A673 (cell line): ENCODE measurements at regions not wholly inside any gene's neighbourhood (a gene's known extent, or its start where the extent isn't known, plus 50 kb on each side); places are given as distances from the start of the nearest gene placed in this dataset.
A peak's percentile ranks its signal among the peaks of the same experiment; 100 is the strongest.

ENCODE experiments used
- BruUV-seq: library from RNA; stranded (reverse); fragments of 400-500 nt; replicated peaks from 2 replicates; lab custom pipeline; 2021; lab: Mats Ljungman, UMichigan
- CTCF ChIA-PET: fragments of 300-600 bp; sonication (Branson Sonifier 250); formaldehyde crosslinking; loops from one replicate; lab custom pipeline; 2022; ENCODE audit warnings: antibody characterized with exemption; lab: Charles Lee
- POLR2A ChIA-PET: fragments of 300-600 bp; sonication (Branson Sonifier 250); formaldehyde crosslinking; loops from one replicate; lab custom pipeline; 2022; ENCODE audit warnings: antibody characterized with exemption; ENCODE audit not compliant: low non-redundant PET; lab: Charles Lee
- DNase-seq: peaks from one replicate; pipeline ENCODE4 v3.0.0-alpha.2; 2015; ENCODE audit warnings: low spot score
- H3K27ac ChIP-seq: fragments of 200-600 bp; sonication (generic); 2 replicates; pipeline ENCODE4 v1.5.1; 2016; ENCODE audit warnings: mixed run types, low read depth, mild to moderate bottlenecking, mixed read lengths, antibody characterized with exemption, low read length; ENCODE audit not compliant: poor library complexity, severe bottlenecking
- H3K27me3 ChIP-seq: fragments of 200-600 bp; sonication (generic); replicated peaks from 2 replicates; pipeline ENCODE4 v1.6.1; 2017; ENCODE audit warnings: mixed run types, low read depth, mild to moderate bottlenecking, mixed read lengths, antibody characterized with exemption, low read length; ENCODE audit not compliant: insufficient read depth, poor library complexity
- H3K36me3 ChIP-seq: fragments of 200-600 bp; sonication (generic); 2 replicates; pipeline ENCODE4 v1.6.1; 2016; ENCODE audit warnings: mixed run types, mild to moderate bottlenecking, mixed read lengths, antibody characterized with exemption, low read length; ENCODE audit not compliant: insufficient read depth, poor library complexity, severe bottlenecking
- H3K4me1 ChIP-seq: fragments of 200-600 bp; sonication (generic); 2 replicates; pipeline ENCODE4 v1.6.1; 2017; ENCODE audit warnings: mixed run types, mild to moderate bottlenecking, mixed read lengths, antibody characterized with exemption, low read length; ENCODE audit not compliant: insufficient read depth, poor library complexity, severe bottlenecking
- H3K4me3 ChIP-seq: fragments of 200-600 bp; sonication (generic); 2 replicates; pipeline ENCODE4 v1.5.1; 2016; ENCODE audit warnings: low read depth, mixed run types, mild to moderate bottlenecking, mixed read lengths, low read length; ENCODE audit not compliant: poor library complexity, severe bottlenecking
- H3K9me3 ChIP-seq: fragments of 200-600 bp; sonication (generic); 2 replicates; pipeline ENCODE4 v1.6.1; 2016; ENCODE audit warnings: mixed run types, low read depth, mild to moderate bottlenecking, mixed read lengths, antibody characterized with exemption, low read length; ENCODE audit not compliant: poor library complexity, severe bottlenecking
- EZH2 ChIP-seq: fragments of 200-600 bp; sonication (generic); IDR thresholded peaks from 2 replicates; pipeline ENCODE4 v1.6.1; 2017; ENCODE audit warnings: borderline replicate concordance, low read depth, mild to moderate bottlenecking, mixed read lengths, antibody characterized with exemption, low read length; ENCODE audit not compliant: poor library complexity, severe bottlenecking
- intact Hi-C: fragments of 100-400 bp; cut with micrococcal nuclease; formaldehyde crosslinking; loops from one replicate; pipeline ENCODE4 v1.10.0; 2022; ENCODE audit not compliant: unreplicated experiment
- TF ChIP-seq, protein P1 (sequence below): fragments of 300-800, 200-600 bp; sonication (generic); conservative IDR thresholded peaks from 2 replicates; pipeline ENCODE4 v1.5.1; 2017; ENCODE audit warnings: low read depth, mild to moderate bottlenecking, antibody characterized with exemption, low read length, moderate library complexity, mixed read lengths

DNA sequence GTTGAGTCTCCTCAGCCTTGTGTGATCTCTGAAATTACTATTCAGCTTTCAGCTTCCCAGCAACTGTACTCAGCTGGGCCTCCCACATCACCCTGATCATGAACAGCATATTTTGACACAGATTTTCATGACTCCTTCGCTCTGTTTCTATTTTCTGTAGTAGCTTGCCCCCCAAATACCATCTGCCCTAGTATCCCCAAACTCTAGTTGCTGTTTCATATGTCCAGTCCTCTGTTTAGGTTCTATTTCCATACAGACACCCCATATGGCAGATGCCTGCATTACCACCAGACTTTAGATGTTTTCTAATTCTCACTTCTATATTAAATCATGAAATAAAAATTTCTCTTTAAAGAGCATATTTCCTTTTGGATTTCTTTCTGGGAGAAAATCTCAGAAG is 217.2 kb upstream of the ARPP21 start:
- no TSS peak for BruUV-seq
- Histone ChIP-seq H3K9me3 (no peaks in the 10 kb centered on the region), H3K36me3 (no peaks in the 10 kb centered on the region), H3K4me3 (no peak overlapping the region), H3K27me3 (no peaks in the 10 kb centered on the region), H3K27ac (no peak overlapping the region), H3K4me1 (peaks cover 8% of the 10 kb centered on the region)
- TF ChIP-seq, protein P1, sequence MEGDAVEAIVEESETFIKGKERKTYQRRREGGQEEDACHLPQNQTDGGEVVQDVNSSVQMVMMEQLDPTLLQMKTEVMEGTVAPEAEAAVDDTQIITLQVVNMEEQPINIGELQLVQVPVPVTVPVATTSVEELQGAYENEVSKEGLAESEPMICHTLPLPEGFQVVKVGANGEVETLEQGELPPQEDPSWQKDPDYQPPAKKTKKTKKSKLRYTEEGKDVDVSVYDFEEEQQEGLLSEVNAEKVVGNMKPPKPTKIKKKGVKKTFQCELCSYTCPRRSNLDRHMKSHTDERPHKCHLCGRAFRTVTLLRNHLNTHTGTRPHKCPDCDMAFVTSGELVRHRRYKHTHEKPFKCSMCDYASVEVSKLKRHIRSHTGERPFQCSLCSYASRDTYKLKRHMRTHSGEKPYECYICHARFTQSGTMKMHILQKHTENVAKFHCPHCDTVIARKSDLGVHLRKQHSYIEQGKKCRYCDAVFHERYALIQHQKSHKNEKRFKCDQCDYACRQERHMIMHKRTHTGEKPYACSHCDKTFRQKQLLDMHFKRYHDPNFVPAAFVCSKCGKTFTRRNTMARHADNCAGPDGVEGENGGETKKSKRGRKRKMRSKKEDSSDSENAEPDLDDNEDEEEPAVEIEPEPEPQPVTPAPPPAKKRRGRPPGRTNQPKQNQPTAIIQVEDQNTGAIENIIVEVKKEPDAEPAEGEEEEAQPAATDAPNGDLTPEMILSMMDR: no peak
- TF ChIP-seq EZH2: no peak
- ChIA-PET CTCF (no interaction called here), POLR2A (no interaction called here)
- DNase-seq: no peak
- intact Hi-C loops: no loop called here

DNA sequence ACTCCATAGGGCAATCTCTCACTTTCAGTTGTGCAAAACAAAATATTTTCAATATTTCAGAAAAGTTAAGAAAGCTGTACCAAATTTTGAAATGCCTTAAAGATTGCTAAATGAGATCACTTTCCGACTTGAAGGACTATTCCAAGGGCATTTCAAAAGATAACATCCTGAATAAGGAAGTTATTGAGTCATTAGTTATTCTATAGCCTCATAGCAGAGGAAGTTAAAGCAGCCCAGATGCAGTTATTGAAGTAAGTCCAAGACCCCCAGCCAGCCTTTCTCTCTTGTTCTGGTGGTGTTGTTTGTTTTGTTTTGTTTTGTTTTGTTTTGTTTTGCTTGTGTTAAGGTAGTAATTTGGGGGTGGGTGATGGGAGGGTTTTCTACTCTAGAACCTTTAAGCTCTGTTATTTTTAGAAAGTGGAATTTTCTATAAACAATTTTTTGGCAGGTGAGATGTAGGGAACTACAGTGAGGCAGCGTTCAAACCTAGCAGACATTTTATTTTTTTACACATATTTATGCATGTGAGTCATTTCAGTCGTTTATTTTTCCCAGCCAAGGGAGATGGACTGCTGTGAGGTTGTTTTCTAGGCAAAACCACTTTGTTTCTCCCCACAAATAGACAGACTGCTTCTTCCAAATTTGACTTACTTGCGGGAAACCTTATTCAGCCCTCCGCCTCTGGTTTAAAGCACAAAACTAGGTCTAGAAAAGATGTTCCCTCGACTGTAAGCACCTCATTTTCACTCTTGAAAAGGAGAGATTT is 216.3 kb upstream of the ARPP21 start:
- intact Hi-C loops: no loop called here
- Histone ChIP-seq H3K4me3 (no peak overlapping the region), H3K27ac (peak overlapping the region; percentile 33), H3K4me1 (peaks cover 8% of the 10 kb centered on the region), H3K27me3 (no peaks in the 10 kb centered on the region), H3K36me3 (no peaks in the 10 kb centered on the region), H3K9me3 (no peaks in the 10 kb centered on the region)
- peak; percentile 20 for DNase-seq
- TF ChIP-seq, protein P1: no peak
- no peak for TF ChIP-seq EZH2
- CTCF ChIA-PET: no interaction called here
- POLR2A ChIA-PET: no interaction called here
- BruUV-seq: TSS peak; percentile 49

DNA sequence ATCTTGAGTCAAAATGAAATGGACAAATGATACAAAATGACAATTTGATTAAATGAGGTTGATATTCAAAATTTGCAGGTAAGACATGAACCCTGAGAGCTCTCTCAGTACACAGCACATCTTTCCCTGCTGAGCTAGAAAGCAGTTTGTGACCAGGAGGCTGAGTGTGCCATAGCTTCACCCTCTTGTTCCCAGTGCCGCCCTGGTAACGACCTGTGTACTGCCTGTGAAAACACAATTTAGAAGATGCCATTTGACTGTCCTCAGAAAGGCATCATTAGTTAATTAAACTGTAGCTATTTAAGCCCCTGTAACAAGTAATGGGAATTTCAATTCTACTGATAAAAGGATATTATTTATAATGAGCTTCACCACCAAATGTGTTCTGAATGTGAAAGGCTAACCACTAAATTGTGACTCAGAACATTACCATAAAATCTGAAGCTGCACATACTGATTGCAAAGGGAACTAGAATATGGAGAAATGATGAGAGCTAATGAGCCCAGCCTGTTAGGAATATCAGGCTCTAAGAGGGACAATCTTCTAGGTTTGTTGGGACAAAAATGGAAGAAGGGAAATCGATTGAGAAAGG is 212.9 kb upstream of the ARPP21 start:
- no peaks in the 10 kb centered on the region for H3K27me3 ChIP-seq
- H3K4me3 ChIP-seq: no peak overlapping the region
- no peak overlapping the region for H3K27ac ChIP-seq
- DNase-seq: no peak
- H3K36me3 ChIP-seq: no peaks in the 10 kb centered on the region
- intact Hi-C loops: no loop called here
- TF ChIP-seq EZH2: no peak
- TF ChIP-seq, protein P1: no peak
- CTCF ChIA-PET: no interaction called here
- H3K9me3 ChIP-seq: no peaks in the 10 kb centered on the region
- POLR2A ChIA-PET: no interaction called here
- BruUV-seq: no TSS peak
- peaks cover 8% of the 10 kb centered on the region for H3K4me1 ChIP-seq
